GM19324 (cell line): ENCODE measurements at regions not wholly inside any gene's neighbourhood (a gene's known extent, or its start where the extent isn't known, plus 50 kb on each side); places are given as distances from the start of the nearest gene placed in this dataset.
A peak's percentile ranks its signal among the peaks of the same experiment; 100 is the strongest.
"Not testable (repeated sequence)": the region's sequence is repeated elsewhere in the genome, so short reads cannot be mapped to it uniquely, and the experiment has no call there.

Experiments used
- ATAC-seq: cut with Tn5 transposase; IDR thresholded peaks from one replicate; pipeline ENCODE4 v1.9.1; 2021; ENCODE audit warnings: mild to moderate bottlenecking, moderate library complexity; ENCODE audit not compliant: unreplicated experiment, low FRiP score

DNA sequence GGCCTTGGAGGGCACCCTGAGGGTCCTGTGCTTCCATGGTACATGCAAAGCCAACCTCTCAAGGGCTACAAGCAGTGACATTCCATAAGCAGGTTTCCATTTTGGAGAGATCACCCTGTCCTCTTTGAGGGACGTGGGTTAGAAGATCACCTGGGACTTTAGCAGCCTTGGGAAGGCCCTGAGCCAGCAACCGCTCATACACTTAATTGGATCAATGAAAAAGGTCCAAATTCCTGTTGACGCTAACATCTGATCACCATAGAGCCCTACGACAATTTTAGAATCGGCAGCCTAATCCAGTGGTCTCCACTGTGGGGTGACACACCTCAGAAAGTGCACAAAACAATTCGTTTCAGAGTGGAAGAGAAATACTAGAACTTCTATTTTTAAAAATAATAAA lies 196.0 kb upstream of the NR3C1 start:
- no peak for ATAC-seq

- ATAC-seq: no peak
Measured at GRCh38 chr5:143596824-143597223, 193.3 kb upstream of the NR3C1 start.

- ATAC-seq: no peak
Measured at GRCh38 chr5:143594902-143595818, 191.7 kb upstream of the NR3C1 start.

- peak; percentile 70 for ATAC-seq
Measured at GRCh38 chr5:143593723-143594122, 190.2 kb upstream of the NR3C1 start.

DNA sequence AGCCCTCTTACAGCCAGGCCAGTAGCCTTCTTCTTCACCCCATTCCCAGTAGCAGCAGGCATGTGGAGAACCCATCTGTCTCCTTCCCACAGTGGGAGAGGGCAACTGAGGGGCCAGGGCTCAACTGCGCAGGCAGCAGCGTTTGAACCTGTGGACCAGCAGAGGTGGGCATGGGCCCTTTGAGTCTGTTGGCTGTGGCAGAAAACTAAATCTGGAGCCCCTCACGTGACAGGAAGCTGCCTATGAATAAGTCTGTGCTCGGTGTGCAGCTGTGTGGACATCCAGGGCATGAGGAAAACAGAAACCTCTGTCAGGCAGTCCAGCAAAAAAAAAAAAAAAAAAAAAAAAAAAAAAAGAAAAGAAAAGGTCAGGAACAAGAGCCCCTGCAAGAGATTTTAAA lies 189.2 kb upstream of the NR3C1 start:
- ATAC-seq: peak; percentile 63

- ATAC-seq: no peak
Measured at GRCh38 chr5:143588933-143589662, 185.6 kb upstream of the NR3C1 start.

DNA sequence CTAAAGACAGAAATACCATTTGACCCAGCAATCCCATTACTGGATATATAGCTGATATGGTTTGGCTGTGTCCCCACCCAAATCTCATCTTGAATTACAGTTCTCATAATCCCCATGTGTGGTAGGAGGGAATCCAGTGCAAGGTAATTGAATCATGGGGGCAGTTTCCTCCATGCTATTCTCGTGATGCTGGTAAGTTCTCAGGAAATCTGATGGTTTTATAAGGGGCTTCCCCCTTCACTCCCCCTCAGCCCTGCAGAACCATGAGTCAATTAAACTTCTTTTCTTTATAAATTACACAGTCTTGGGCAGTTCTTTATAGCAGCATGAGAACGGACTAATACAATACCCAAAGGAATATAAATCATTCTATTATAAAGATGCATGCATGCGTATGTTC lies 184.6 kb upstream of the NR3C1 start:
- ATAC-seq: not testable (repeated sequence)

GRCh38 chr5:143586781-143587362 lies 183.4 kb upstream of the NR3C1 start:
- no peak for ATAC-seq

GRCh38 chr5:143585970-143586369 lies 182.5 kb upstream of the NR3C1 start:
- ATAC-seq: no peak

GRCh38 chr5:143583409-143583808 lies 179.9 kb upstream of the NR3C1 start:
- ATAC-seq: no peak

- ATAC-seq: no peak
Measured at GRCh38 chr5:143582869-143583268, 179.4 kb upstream of the NR3C1 start.

DNA sequence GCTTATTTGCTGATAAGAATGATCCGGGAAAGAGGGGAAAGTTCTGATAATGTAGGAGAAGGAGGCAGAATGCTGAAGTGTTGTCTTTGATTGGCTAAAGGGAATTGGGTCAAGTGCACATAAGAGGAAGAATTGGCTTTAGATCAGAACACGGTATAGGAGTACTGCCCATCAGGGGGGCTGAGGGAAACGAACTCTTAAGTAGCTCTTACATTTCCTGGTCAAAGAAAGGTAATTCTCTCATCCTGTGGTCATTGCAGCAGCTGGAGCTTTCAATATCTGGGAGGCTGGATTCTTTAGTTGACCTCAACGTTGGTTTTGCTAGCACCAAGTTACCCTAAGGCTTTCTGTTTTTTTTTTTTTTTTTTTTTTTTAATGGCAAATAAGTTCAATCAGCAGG lies 178.7 kb upstream of the NR3C1 start:
- no peak for ATAC-seq

- no peak for ATAC-seq
Measured at GRCh38 chr5:143581649-143582048, 178.2 kb upstream of the NR3C1 start.

GRCh38 chr5:143581147-143581546 lies 177.7 kb upstream of the NR3C1 start:
- no peak for ATAC-seq

GRCh38 chr5:143576711-143577484 lies 173.4 kb upstream of the NR3C1 start:
- no peak for ATAC-seq

- no peak for ATAC-seq
Measured at GRCh38 chr5:143575286-143575685, 171.8 kb upstream of the NR3C1 start.

DNA sequence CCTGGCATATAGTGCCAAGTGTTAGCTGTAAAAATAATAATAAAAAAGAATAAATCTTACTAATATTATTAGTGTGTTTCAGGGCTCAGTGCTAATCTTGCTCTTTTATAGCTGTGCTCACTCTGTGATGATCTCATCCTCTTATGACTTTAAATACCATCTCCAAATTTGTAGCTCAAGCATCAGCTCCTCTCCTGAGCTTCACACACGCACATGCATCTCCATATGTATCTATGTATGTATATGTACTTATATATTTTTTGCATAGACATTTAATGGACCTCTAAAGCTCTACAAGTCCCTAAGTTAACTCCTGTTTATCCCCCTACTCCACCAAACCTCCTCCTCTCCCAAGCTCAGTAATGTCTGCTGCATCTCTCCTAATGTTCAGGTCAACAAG lies 170.8 kb upstream of the NR3C1 start:
- no peak for ATAC-seq

- no peak for ATAC-seq
Measured at GRCh38 chr5:143573568-143574170, 170.2 kb upstream of the NR3C1 start.

DNA sequence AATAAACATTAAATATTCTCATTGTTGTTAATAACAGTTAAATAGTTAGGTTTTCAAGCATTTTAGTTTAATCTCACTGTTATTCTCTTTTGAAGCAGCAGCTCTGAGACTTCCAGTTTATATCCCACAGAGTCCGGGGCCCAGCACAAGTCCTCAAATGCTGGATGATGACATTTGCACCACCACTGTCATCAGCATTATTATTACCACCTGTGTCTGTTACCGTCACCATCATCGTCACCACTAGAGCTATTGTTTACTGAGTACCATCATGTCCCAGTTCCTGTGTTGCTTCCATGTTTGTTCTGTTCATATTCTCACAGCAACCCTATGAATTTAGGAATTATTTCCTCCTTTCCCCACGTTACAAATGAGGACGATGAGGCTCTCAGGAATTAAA lies 169.2 kb upstream of the NR3C1 start:
- ATAC-seq: no peak
